ENCODE measurements at regions not wholly inside any gene's neighbourhood (a gene's known extent, or its start where the extent isn't known, plus 50 kb on each side); places are given as distances from the start of the nearest gene placed in this dataset.

- TF ChIP-seq, protein P1, sequence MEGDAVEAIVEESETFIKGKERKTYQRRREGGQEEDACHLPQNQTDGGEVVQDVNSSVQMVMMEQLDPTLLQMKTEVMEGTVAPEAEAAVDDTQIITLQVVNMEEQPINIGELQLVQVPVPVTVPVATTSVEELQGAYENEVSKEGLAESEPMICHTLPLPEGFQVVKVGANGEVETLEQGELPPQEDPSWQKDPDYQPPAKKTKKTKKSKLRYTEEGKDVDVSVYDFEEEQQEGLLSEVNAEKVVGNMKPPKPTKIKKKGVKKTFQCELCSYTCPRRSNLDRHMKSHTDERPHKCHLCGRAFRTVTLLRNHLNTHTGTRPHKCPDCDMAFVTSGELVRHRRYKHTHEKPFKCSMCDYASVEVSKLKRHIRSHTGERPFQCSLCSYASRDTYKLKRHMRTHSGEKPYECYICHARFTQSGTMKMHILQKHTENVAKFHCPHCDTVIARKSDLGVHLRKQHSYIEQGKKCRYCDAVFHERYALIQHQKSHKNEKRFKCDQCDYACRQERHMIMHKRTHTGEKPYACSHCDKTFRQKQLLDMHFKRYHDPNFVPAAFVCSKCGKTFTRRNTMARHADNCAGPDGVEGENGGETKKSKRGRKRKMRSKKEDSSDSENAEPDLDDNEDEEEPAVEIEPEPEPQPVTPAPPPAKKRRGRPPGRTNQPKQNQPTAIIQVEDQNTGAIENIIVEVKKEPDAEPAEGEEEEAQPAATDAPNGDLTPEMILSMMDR (conservative IDR thresholded peaks at IDR 0.05), result no peak
- no peak for TF ChIP-seq ZFX (IDR thresholded peaks at IDR 0.05)
- H3K27ac ChIP-seq, result no peak overlapping the region
Observed at GRCh38 chr3:124566701-124567100, 163.6 kb upstream of the UMPS start.

GRCh38 chr3:124567179-124567578 is 163.1 kb upstream of the UMPS start:
- TF ChIP-seq ZFX (IDR thresholded peaks at IDR 0.05), result no peak
- TF ChIP-seq, protein P1 (conservative IDR thresholded peaks at IDR 0.05), result no peak
- H3K27ac ChIP-seq, result no peak overlapping the region

DNA sequence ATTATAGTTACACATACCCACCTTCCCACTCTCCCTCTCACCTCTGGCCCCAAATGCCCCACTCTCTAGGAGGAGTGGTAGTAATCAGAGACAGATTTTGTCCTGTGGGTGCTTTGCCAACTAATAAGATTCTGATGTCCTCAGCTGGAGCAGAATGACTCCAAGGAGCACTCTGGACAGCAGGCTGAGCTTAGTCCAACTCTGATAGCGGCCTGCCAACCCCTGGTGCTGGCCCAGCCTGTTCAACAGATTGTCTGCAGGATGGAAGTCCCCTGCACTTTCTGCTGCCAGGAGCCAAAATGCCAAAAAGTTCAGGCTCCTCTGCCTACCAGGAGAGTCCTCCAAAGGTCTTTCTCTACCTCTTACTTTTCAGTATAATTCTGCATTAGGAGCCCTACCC is 160.5 kb upstream of the UMPS start:
- H3K27ac ChIP-seq, result no peak overlapping the region
- TF ChIP-seq ZFX (IDR thresholded peaks at IDR 0.05), result no peak
- TF ChIP-seq, protein P1 (conservative IDR thresholded peaks at IDR 0.05), result no peak

DNA sequence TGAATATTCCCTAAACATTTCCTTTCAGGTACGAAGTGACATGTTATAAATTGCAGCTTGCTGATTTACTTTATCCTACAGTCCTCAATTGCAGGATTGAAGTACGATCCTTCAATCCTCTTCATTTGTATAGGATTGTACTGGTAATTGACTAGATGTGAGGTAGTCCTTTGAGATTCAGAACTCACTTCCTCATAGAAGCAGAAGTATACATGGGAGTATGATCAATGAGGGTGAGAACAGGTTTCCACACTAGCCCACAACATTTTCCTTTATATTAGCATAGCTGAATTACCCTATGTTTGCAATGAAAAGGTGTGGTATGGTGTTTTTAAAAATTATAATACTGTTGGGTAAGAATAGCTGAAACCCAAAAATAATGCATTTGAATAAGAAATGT is 160.0 kb upstream of the UMPS start:
- TF ChIP-seq, protein P1 (conservative IDR thresholded peaks at IDR 0.05), result no peak
- TF ChIP-seq ZFX (IDR thresholded peaks at IDR 0.05), result no peak
- H3K27ac ChIP-seq, result no peak overlapping the region

DNA sequence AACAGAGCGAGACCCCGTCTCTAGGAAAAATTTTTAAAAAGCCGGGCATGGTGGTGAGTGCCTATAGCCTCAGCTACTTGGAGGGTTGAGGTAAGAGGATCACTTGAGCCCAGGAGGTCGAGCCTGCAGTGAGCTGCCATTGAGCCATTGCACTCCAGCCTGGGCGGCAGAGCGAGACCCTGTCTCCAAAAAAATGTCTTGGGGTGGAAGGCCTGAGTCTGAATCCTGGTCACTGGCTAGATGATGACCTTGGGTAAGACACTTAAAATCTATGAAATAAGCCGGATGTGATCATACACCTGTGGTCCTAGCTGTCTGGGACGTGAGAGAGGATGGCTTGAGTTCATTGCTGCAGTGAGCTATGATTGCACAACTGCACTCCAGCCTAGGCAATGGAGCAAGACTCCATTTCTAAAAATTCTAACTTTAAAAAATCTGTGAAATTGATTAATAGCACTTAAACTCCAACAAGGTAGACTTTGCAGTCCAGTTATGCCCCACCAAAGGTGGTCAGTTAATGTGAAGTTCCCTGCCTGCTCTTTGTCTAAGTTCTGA is 157.3 kb upstream of the UMPS start:
- TF ChIP-seq ZFX (IDR thresholded peaks at IDR 0.05), result no peak
- TF ChIP-seq, protein P1 (conservative IDR thresholded peaks at IDR 0.05), result no peak

GRCh38 chr3:124574012-124574411 is 156.2 kb upstream of the UMPS start:
- TF ChIP-seq, protein P1 (conservative IDR thresholded peaks at IDR 0.05), result no peak
- TF ChIP-seq ZFX (IDR thresholded peaks at IDR 0.05), result no peak
- H3K27ac ChIP-seq, result no peak overlapping the region

More for the DNA sequence above, 157.3 kb upstream of the UMPS start:
- no peak overlapping the region for H3K27ac ChIP-seq

GRCh38 chr3:124576565-124577493 is 153.4 kb upstream of the UMPS start:
- TF ChIP-seq, protein P1 (conservative IDR thresholded peaks at IDR 0.05), result no peak
- no peak for TF ChIP-seq ZFX (IDR thresholded peaks at IDR 0.05)
- H3K27ac ChIP-seq, result no peak overlapping the region
